Cardiac septum (tissue), 1 donor: ENCODE measurements at regions not wholly inside any gene's neighbourhood (a gene's known extent, or its start where the extent isn't known, plus 50 kb on each side); places are given as distances from the start of the nearest gene placed in this dataset.
"Not testable (repeated sequence)": the region's sequence is repeated elsewhere in the genome, so short reads cannot be mapped to it uniquely, and the experiment has no call there.

Source experiments
- DNase-seq: peaks from one replicate; pipeline ENCODE4 v3.0.0-alpha.2; 2020; ENCODE audit warnings: low spot score
- intact Hi-C: fragments of 100-400 bp; cut with DNase I; formaldehyde crosslinking; loops from one replicate; pipeline ENCODE4 v1.14.0; 2022
- donor health status: DM: no; HTN: no; CAD: no.

DNA sequence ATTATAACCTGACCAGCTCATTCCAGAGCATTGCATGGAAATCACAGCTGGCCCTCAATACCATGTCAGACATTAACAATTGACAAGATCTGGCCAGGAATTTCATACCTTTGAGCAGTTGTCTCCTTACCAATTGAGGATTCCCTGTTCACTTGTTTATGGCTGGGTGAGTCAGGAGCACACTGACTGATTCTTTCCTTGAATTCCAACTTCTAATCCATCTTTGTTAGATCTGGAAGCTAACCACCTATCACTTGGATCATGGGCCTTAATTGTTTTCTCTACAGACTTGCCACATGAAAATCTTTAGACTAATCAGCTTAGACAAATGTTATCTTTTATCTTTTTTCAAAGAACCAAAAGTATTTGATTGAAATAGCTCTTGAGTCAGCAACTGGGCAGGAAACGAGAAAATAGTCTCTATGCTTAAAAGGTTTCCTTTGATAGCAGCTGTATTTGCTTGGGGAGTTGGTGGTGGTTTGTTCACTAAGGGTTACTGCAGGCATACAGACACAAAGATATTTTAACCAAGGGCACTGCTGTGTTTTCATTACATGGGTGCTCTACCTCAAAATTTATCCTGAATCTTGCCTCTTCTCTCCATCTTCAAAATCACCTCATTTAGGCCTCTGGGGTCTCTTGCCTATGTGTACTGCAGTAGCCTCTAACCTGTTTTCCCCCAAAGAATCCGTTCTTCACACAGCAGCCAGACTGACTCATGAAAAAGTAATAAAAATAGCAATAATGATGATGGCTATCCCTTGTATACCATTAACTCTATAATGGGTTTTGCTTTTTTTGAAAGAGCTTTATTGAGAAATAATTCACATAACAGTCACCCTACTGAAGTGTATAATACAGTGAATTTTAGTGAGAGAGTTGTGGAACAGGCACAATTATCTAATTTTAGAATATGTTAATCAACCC lies 197.0 kb upstream of the NMUR2 start:
- DNase-seq = no peak
- intact Hi-C loops = no loop called here

DNA sequence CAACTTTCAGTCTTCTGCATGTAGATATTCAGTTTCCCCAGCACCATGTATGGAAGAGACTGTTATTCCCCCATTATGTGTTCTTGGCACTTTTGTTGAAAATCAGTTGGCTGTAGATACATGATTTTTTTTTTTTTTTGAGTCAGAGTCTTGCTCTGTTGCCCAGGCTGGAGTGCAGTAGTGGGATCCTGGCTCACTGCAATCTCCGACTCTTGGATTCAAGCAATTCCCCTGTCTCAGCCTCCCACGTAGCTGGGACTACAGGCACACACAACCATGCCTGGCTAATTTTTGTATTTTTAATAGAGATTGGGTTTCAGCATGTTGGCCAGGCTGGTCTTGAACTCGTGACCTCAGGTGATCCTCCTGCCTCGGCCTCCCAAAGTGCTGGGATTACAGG lies 201.0 kb upstream of the NMUR2 start:
- intact Hi-C loops, DNase-seq: not testable (repeated sequence)

DNA sequence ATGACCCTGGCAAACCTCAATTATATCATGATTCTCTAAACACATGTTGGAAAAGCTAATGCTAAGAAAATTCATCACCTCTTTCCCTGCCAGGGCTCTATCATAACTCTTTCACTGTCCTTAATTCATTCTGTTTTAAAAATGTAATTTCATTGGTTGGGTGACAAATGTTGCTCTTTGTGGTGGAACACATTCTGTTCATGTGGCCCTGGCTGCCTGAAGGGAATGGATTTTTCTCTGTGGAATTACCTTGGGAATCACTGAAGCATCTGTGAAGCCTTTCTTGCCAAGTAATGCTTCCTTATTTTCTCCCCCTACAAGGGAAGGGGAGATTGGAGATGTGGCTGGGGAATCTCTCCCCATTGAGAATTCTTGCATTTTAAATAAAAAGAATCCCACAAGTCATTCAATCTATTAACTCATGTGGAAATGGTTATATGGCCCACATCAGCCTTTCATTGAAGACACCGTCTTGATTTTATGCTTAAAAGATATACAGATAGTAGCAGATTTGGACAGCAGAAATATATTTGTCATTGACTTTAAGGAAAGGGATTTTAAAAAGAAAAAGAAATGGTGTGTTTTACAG lies 201.8 kb upstream of the NMUR2 start:
- DNase-seq = no peak
- intact Hi-C loops = no loop called here

DNA sequence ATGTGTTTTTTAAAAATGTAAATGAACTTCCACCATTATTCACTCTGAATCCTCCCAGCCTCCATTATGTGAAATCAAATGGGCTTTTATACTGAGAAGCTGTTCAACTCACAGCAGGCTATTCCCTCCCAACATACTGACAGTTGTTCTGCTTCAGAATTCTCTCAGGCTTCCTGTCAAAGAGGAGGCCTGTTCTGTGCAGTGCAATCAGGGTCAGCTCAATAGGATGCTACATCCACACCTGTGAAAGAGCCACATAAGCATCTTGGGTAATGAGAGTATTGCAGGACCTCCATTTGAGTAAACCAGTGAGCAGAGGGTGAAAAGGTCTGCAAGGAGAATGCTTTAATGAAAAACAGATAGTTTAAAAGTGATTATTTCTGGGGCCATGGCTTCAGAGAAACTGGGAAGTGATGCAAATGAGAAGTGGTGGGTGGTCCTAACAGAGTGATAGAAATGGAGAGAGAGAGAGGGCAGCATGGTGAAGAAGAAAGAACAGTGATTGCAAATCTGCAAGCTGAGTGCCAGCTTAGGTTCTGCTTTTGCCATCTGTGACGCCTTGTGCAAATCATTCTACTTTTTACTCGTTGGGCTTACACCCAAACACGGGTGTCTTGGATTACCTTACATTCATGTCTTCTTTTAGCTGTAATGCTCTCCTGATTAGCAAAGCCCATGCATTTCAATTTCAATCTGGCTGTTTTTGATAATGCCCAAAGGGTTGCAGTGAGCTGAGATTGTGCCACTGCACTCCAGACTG lies 202.5 kb upstream of the NMUR2 start:
- no peak for DNase-seq
- intact Hi-C loops = no loop called here

DNA sequence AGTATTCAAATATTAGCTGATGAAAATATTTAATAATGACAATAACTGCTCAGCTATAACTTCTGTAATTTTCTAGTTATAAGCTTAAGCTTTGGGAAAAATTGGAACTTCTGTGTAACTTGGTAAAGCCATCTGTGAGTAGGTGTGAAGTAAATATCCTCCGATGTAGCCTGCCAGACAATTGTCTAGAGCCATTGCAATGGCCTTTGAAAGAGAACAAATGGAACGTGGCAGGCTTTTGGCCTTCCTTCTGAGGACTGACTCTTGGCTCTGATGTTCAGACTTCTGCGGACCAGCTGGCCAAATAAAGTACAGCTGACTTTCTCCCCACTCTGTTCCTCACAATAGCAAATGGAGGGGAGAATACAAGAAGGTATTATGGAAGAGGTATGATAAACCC lies 203.4 kb upstream of the NMUR2 start:
- no peak for DNase-seq
- intact Hi-C loops = no loop called here

DNA sequence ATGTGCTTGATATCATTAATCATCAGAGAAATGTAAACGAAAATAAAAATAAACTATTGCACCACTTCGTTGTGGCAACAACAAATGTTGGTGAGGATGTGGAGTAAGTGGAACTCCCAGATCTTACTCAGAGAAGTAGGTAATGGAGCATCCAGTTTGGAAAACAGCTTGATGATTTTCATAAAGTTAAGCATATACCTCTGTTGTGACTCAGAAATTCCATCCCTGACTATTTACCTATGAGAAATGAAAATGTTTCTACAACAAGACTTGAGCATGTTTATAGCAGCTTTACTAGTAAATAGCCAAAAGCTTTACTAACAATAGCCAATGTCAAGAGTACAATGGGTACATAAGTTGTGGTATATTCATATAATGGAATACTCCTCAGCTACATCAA lies 214.7 kb upstream of the NMUR2 start:
- no peak for DNase-seq
- intact Hi-C loops = no loop called here

DNA sequence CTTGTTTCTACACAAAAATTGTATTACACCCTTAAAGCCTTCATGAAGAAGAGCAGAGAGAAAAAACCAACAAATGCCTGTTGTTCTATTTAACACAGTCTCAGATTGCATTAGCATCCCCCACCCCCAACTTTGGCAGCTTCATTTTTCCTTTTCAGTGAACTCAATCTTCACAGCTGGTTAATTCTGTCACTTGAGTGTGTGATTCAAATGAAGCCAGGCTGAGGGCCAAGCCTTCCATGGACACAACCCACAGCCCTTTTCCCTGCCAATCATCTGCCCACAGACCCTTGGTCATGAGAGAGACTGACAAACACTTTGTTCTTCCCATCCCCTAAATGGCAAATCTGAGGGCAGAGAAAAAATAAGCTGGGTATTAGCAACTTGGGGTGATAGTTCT lies 217.5 kb upstream of the NMUR2 start:
- intact Hi-C loops = no loop called here
- no peak for DNase-seq

DNA sequence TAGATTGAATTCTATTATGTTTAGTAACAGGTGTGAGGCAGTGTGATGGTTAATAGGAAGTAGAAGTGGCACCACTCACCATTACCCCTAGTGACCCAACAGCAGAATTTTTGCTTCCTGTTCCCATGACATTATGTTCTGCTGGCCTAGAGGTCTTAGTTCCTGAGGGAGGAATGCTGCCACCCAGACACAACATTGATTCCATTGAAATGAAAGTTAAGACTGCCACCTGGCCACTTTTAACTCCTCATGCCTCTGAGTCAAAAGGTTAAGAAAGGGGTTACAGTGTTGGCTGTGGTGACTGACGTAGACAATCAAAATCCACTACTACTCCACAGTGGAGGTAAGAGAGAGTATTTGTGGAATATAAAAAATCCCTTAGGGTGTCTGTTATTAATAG lies 218.9 kb upstream of the NMUR2 start:
- intact Hi-C loops = no loop called here

DNA sequence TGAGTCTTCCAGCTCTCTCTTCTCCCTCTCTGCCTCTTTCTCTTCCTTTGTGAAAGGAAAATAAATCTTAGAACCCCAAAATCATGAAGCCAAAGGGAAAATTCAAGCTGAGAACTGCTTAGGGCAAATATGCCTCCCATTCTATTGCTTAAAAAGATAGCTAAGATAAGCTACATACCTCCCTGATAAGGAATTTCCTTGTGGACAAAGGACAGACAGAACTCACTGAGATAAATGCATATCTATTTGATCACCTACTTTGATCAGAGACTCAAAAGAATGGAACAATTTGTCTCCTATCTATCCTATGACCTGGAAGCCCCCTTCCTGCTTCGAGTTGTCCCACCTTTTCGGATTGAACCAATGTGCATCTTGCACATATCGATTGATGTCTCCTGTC lies 220.6 kb upstream of the NMUR2 start:
- no peak for DNase-seq
- intact Hi-C loops = no loop called here

More for the DNA sequence above, 218.9 kb upstream of the NMUR2 start:
- DNase-seq = no peak

DNA sequence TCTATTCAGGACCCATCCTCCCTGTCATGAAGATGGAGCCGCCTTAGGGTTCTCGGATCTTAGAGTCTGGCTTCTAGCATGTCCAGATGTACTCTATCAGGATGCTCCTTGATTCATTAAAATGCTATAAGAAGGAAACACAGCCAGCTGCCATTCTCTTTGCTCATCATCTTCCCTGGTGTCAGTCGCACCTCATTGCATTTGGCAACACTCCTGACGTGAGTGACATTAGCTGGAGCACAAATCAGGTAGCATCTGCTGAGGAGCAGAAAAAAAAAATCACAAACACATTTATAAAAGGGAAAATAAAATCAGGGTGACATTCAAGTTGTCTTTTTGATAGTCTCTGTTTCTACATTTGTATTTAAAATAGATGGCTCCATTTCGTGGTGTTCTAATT lies 226.1 kb upstream of the NMUR2 start:
- no peak for DNase-seq
- intact Hi-C loops = no loop called here

DNA sequence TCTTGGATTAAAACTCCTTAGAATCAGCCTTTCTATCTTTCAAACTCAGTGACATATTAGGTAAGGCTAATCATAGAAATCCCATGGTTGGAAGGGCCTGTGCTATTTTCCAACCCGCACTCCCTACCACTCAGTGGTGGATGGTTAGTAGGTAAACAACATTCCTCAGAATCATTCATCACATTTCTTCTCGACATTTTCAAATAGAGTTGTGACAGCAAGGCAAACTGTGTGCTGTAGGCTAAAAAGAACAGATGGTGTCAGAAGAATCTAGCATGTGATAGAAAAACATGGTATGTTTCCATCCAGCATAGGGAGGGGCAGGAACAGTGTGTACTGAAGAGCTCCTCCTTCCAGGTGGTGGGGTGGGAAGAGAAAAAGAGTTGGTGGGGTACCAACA lies 227.3 kb upstream of the NMUR2 start:
- intact Hi-C loops = no loop called here
- no peak for DNase-seq

DNA sequence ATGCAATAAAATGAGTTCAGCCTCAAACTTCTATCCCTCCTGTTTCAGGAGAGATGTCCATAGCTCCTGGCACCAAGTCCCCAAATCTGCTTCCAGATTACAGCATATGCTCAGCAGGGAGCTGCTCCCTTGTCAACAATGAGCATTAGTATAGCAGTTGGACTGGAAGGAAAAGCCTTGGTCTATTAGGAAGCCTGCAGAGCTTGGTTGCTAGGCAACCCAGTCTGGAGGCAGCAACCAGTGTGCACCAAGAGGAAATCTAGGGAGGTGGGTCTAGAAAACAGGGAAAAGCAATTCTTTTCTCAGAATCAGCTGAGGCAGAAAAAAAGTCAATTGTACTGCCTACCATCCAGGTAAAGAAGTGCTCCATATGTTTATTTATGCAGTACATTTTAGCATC lies 229.5 kb upstream of the NMUR2 start:
- no peak for DNase-seq
- intact Hi-C loops = no loop called here

DNA sequence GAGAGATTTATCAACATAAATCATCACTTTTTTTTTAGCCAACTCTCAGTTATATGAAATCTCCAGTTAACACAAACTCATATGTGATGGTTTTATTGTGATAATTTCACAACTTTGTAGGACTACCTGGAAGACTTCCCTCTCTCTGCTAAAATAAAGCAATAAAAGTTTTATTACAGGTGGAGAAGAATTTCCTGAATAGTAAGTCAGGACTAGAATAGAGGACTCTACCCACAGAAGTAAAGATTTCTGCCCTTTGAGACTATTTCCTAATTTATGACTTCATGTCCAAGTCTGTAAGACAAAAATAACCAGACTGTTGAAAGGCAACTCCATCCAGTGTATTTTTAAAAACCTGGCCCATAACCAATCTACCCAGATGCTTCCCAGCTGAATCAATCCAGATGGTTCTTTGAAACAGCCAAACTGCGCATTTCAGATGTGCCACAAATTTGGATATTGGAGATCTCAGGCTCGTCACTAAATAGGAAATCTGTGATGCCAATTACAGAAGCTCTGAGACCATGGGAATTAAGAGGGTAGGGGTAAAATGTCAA lies 234.0 kb upstream of the NMUR2 start:
- intact Hi-C loops = no loop called here
- DNase-seq = no peak

DNA sequence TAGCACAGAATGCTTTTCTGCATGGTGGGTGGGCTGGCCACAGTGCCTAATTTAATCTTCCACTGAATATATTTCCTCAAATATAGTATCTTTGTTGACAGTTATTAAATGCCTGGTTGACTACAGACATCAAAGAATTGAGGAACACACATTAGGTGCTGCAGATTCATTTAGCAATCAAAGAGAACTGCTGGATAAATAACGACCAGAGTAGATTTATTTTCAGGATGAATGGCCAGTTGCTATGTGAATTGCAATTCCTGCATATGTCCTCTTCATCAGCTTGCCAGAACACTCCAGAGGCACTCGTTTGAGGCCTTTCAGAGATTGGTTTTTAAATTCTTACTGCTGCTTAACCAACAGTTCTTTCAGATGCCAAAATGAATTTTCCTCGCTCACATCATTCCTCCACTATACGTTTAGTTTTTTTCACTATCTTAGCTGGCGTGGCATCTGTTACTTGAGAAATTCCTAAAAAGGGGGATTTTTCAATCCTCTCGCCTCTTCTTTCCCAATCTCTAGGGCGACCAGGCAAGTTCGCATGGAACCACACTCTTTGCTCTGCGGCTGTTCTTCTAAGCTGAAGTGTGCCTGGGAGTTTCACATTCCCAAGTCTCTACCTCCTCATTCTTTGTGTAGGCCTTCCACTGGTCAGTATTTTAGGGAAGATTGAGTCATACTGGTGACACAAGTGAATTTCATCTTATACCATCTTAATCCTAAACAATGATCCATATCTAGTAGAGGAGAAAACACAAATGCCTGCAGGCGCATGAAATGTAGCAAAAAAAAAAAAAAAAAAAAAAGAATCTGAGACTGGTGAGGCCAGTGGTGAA lies 237.1 kb upstream of the NMUR2 start:
- intact Hi-C loops = no loop called here

DNA sequence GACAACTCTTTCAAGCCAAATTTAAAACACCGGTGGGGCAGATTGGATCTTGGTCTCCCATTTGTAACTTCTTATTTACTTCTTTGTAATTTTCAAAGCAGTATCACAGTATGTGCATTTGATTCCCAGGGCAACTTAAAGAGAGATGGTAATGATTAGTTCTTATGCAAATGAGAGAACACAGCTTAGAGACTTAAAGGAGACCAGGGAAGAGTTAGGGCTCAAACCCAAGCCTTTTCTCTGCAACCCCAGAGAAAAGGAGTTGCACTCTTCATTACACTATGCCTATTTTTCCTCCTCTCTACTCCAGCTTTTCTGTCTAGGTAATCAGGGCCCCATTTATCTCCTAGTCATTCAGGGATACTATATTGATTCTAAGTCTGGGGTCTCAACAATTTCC lies 237.8 kb upstream of the NMUR2 start:
- intact Hi-C loops = no loop called here
- no peak for DNase-seq

More for the DNA sequence above, 237.1 kb upstream of the NMUR2 start:
- DNase-seq = no peak

DNA sequence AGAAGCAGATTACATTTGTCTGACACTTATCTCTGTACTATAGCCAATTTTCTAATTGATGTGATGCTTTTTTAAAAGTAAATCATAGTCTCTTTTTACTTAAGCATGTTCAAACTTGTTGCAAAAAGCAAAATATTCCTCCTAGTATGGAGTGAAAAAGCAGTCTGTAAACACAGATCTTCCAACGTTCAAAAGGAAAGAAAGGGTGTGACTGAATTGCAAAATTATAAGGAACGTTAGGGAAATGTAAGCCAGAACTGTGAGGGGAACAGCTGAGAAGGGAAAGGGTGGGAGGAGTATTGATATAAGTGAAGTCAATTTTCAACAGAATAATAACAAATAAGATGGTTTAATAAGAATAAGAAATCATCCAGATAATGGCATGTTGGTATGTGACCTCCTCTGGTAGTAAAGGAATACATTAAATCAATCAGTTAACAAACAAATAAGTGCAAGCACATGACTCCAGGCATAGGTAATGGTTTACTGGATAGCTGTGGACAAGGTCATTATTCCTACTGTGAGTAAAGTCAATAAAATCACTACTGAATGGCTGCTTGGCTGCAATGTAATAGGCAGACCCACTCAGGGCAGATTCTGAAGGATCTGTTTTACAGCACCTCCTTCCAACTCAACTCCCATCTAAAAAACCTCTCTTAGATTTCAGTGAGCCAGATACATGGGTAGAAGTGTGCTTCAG lies 239.1 kb upstream of the NMUR2 start:
- DNase-seq = no peak
- intact Hi-C loops = no loop called here

DNA sequence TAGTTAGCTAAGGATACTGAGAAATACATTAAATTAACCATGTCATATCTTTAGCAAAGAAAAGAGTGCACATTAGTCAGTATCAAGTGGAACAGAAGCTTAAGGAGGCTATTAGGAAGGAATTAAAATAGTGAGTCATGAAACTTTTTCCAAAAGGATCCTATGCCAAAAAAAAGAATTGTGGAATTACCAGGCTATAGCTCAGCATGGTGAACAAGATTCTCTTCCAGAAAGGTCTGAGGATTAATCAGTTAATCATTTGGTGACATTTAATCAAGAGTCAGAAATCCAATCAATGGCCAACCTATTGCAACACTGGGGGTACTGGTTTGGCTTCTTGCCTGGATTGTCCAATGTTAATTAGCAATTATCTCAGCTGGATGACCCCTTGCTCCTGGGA lies 244.5 kb upstream of the NMUR2 start:
- intact Hi-C loops = no loop called here
- DNase-seq = no peak

DNA sequence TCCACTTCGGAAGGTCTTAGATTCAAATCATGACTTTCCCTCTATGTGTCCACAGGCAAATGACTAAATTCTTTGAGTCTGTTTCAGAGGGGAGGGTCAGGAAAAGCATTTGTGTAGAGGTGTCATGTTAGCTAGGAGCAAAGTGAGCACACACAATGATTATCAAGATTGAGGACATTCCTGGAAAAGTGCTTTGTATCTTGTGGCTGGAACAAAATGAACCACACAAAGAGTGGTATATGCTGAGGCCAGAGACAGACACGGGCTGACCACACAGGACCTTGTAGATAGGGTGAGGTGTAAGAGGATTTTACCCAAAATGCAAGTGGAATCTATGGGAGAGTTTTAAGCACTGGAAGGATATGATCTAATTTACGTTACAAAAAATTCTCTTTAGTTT lies 245.3 kb upstream of the NMUR2 start:
- DNase-seq = no peak

DNA sequence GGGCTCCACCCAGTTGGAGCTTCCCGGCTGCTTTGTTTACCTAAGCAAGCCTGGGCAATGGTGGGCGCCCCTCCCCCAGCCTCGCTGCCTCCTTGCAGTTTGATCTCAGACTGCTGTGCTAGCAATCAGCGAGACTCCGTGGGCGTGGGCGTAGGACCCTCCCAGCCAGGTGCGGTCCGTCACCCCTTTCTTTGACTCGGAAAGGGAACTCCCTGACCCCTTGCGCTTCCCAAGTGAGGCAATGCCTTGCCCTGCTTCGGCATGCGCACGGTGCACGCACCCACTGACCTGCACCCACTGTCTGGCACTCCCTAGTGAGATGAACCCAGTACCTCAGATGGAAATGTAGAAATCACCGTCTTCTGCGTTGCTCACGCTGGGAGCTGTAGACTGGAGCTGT lies 254.4 kb upstream of the NMUR2 start:
- intact Hi-C loops, DNase-seq: not testable (repeated sequence)

More for the DNA sequence above, 245.3 kb upstream of the NMUR2 start:
- intact Hi-C loops = no loop called here
